ENCODE measurements at regions not wholly inside any gene's neighbourhood (a gene's known extent, or its start where the extent isn't known, plus 50 kb on each side); places are given as distances from the start of the nearest gene placed in this dataset.
"Not testable (repeated sequence)": the region's sequence is repeated elsewhere in the genome, so short reads cannot be mapped to it uniquely, and the experiment has no call there.

DNA sequence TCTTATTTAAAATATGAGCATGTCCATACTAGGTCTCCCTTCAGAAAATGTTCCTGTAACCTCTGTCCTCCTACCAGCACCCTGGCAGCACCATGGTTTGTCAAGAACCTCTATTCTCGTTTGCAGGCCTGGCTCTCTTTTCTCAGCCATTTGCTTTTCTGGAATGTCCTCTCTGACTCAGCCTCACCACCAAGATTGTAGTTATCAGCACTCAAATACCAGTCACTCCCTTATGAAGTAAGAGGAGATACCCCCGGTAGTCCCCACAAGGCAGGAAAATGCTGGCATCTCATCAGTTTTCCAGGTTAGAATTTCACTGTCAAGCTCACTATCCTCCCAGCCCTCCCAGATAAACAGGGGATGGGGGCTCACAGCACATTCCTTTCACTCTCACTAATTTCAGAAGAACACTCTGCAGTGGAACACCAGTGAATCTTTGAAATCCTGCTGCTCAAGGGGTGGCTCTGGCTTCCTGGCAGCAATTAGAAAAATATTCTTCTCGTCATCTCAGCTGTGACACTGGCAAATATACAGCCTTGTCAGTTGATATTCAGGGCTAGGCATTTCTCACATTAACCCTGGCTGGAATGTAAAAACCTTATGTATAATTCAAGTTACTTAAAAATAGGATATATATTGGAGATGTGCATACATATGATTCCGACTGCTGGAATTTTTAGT, 129.2 kb downstream of the TBX18 start:
- no peak for DNase-seq

- DNase-seq: no peak
These were observed 130.6 kb downstream of the TBX18 start for GRCh38 chr6:84633771-84634170.

- DNase-seq: not testable (repeated sequence)
These were observed 137.9 kb downstream of the TBX18 start for GRCh38 chr6:84626527-84626926.

DNA sequence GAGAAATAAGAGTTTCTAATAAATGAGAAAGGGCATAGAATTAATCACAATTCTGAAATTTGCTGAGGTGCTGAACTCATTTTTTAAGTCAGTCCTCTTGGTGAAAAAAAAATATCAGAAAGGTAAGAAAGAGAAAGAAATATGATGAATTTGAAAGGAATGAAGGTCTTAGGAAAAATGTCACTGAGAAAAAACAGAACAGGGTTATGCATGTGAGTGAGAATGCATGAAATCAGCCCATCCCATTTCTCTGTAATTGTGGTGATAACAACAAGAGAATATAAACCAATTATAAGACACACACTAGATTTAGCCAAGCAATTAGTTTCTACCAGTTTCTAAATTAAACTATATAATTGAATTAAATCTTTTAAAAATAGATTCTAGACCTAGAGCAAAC, 138.9 kb downstream of the TBX18 start:
- no peak for DNase-seq

DNA sequence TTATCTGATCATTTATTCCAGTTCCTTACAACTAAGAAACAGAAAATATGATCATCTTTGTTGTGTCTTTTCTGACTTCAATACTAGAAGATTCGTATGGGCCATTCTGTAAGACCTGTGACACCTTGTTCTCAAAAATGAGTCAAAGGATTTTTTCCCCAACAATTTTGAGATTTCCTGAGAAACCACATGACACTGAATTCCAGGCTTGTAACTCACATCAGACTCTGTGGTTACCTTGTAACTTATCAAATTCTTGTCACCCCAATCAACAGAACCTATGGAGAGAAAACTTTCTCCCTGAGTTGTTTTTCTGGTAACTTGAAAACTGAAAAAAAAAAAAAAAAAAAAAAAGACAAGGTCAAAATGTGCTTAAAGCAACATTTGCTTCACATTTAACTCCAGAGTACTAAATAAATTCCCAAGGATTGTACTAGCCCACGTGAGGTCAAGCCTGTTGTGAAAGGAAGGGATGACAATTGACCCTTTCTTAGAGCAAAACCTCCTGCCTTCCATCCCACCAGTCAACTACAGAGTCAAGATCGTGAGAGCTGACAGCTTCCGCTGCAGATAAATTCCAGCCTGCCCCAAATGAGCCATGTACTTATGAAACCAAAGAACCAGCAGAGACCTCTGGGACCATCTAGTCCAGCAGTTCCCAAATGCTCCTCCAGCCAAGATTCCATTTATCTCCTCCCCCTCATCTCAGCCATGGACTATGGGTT, 140.3 kb downstream of the TBX18 start:
- no peak for DNase-seq

DNA sequence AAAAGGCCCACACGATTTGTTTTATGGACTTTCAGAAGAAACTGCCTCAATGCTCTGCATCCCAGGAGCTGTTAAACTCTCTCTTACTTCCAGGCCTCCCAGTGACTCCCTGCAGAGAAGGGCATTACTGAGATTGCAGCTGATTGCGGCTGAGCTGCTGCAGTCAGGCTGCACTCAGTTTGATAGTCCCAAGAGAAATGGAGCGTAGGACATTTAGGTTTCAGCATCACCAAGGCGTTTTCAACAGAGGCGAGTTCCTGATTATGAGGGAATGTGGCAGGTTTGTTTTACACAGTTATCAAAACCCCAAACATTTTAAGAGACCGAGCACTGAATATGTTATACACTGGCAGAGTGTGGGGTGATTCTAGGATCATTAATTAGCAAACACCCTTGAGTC, 145.6 kb downstream of the TBX18 start:
- no peak for DNase-seq

DNA sequence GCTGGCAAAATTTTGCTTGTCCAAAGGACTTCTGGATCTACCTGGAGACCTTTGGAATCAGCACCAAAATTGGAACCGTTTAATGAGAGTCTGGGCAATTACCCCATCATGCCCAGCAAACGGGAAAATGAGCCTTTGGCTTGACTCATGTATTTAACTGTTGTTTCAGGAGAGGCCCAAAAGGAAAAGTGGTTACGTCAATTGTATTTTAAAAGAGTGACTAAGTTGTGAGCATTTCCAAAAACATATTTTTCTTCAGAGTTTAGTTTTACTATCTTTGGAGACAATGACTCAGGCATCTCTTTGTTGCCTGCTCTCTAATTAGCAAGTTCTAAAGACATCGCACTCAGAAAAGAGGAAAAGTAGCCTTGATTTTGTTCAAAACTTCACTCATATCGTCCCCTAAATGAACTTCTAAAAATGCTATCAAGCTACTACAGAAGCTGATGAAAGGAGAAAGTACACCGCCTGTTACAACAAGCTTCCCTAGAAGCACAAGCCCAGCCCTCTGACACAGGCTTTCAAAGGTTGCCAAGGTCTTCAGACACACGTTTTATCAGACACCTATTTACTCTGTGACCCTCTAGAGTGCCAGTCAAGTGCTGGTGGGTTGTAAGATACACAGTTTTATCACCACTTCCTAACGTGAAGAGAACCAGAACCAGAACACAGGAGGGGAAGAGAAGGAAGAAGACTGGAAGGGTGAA, 146.2 kb downstream of the TBX18 start:
- DNase-seq: no peak

GRCh38 chr6:84615987-84616386, 148.4 kb downstream of the TBX18 start:
- no peak for DNase-seq

GRCh38 chr6:84615113-84615850, 149.1 kb downstream of the TBX18 start:
- DNase-seq: no peak

GRCh38 chr6:84606860-84607259, 157.5 kb downstream of the TBX18 start:
- no peak for DNase-seq

DNA sequence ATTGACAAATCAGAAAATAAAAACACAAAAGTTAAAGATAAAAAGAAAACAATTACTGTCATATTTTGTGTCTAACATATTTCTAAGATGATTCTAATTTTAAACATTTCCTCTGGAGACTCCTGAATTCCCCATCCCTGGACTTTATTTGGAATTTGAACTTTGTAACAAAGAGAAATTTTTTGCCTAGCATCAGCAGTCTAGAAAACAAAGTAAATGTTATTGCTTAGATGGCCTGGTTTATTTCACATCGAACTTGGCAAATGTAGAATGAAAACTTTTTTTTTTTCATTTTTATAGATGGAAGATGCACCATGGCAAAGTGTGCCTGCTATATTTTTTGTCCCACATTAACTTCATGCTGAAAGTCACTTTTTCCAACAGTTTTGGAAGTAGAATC, 159.1 kb downstream of the TBX18 start:
- DNase-seq: no peak

DNA sequence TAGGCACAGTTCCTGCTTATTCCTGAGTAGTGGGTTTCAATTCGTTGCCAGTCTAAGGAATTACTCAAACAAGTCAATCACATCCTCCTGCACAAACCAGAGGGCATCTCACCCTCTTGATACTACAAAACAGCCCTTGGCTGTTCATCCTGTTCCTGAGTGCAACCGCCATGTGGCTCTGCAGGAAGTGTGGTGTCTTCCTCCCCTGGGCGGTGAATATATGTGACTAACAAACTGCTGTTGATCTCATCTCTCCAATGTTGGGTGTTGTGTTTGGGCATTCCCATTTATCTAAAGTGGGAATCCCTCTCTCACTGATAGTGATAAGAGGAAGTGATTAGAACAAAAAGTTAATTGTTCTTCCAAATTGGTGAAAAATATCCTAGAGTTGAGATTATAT, 163.0 kb downstream of the TBX18 start:
- DNase-seq: no peak

GRCh38 chr6:84599991-84600390, 164.4 kb downstream of the TBX18 start:
- no peak for DNase-seq

DNA sequence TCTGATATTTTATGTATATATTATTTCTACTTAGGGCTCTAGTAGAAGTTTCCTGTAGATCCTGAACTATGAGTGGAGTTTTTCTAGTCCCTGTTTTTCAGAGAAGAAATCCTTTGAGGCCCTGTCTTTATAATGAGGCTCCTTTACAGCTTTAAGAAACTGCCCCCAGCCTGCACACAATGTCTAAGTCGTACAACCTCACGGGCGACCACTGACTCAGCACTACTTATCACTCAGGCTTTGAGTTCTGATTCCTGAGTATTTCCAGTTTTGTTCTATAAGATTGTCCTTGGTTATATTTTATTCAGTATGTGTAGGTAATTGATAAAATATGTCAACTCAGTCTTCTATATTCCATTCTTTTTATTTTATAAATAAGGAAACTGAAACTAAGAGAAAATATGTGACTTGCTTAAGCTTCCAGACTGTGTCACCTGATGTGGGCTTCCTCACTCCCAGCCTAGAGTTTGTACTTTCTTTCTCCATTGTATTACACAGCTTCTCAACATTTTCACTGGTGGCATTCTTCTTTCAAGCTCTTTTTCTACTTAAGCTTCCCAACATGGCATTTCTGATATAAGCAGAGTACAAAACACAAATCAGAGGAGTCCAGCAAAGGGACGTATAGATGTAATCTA, 167.0 kb downstream of the TBX18 start:
- no peak for DNase-seq

DNA sequence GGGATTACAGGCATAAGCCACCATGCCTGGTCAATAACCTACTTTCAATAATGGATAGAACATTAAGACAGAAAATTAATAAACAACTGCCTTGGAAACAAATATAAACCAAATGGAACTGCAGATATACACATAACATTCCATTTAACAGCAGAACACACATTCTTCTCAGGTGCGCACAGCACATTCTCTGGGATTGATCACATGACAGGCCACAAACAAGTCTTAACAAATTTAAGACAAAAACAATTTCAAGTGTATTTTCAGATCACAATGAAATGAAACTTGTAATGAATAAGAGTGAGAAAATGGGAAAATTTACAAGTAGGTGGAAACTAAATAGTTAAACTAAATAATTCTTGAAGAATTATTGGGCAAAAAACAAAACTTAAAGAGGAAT, 167.9 kb downstream of the TBX18 start:
- DNase-seq: no peak

GRCh38 chr6:84588697-84589080, 175.7 kb downstream of the TBX18 start:
- DNase-seq: no peak

DNA sequence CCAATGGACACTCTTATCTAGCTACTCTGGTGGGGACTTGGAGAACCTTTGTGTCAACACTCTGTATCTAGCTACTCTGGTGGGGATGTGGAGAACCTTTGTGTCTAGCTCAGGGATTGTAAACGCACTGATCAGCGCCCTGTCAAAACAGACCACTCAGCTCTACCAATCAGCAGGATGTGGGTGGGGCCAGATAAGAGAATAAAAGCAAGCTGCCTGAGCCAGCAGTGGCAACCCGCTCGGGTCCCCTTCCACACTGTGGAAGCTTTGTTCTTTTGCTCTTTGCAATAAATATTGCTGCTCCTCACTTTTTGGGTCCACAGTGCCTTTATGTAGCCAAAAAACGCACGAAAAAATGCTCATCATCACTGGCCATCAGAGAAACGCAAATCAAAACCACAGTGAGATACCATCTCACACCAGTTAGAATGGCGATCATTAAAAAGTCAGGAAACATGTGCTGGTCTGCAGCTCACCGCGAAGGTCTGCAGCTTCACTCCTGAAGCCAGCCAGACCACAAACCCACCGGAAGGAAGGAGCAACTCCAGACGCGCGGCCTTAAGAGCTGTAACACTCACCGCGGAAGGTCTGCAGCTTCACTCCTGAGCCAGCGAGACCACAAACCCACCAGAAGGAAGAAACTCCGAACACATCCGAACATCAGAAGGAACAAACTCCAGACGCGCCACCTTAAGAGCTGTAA, 176.3 kb downstream of the TBX18 start:
- not testable (repeated sequence) for DNase-seq

GRCh38 chr6:84587202-84587940, 177.0 kb downstream of the TBX18 start:
- not testable (repeated sequence) for DNase-seq

DNA sequence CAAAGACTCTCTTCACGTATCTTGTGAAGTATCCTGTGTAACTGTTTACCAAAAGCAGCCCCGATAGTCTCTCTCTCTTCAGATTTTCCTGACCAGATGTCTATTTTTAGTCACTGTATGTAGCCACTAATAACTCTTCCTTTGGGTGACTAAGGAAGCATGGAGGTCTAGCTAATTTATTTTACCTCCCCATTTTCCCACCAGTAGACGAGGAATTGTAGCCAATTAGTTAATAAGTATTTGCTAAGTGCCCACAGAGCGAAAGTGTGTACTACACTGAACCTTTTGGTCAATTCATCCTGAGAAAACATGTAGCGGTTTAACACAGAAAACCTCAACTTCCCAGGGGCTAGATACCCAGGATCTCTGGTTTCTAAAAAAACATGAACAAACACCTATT, 180.6 kb downstream of the TBX18 start:
- DNase-seq: no peak

DNA sequence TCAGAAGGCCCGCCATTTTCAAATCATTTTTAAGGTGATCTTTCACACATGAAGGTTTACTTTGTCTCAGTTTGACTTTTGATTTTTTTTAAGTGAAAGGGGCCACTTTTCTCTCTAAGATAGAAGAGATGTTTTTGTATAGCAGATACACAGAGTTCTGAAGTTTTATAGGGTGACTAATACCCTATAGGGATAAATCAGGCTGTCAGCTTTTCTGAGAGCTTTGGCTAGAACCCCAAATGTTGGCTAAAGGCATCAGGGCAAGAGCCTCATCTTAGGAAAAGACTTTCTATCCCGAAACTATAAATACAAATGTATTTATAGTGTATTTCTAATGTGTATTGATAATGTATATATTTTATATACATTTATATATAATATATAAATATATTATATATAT, 181.4 kb downstream of the TBX18 start:
- DNase-seq: no peak

GRCh38 chr6:84581494-84582259, 182.7 kb downstream of the TBX18 start:
- peak; percentile 3 for DNase-seq
